ENCODE measurements at regions not wholly inside any gene's neighbourhood (a gene's known extent, or its start where the extent isn't known, plus 50 kb on each side); places are given as distances from the start of the nearest gene placed in this dataset.

DNA sequence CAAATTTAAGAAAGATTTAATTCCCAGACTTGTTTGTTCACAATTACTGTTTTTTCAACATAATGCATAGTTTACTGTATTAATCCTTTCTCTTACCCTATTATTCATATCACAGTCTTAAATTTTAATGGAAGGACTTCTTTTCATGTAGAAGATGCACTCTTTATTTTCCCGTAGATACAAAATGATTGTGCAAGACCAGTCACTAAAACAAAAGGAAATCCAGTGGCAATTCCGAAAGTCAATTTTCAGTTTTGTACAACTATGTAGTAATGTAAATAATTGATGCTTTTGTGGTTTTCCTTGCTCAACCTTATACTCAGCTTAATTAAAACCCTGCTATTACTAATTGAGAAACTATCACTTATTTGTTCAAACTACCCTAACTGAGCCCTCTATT lies 361.5 kb upstream of the PTCHD4 start:
- TF ChIP-seq, protein P1, sequence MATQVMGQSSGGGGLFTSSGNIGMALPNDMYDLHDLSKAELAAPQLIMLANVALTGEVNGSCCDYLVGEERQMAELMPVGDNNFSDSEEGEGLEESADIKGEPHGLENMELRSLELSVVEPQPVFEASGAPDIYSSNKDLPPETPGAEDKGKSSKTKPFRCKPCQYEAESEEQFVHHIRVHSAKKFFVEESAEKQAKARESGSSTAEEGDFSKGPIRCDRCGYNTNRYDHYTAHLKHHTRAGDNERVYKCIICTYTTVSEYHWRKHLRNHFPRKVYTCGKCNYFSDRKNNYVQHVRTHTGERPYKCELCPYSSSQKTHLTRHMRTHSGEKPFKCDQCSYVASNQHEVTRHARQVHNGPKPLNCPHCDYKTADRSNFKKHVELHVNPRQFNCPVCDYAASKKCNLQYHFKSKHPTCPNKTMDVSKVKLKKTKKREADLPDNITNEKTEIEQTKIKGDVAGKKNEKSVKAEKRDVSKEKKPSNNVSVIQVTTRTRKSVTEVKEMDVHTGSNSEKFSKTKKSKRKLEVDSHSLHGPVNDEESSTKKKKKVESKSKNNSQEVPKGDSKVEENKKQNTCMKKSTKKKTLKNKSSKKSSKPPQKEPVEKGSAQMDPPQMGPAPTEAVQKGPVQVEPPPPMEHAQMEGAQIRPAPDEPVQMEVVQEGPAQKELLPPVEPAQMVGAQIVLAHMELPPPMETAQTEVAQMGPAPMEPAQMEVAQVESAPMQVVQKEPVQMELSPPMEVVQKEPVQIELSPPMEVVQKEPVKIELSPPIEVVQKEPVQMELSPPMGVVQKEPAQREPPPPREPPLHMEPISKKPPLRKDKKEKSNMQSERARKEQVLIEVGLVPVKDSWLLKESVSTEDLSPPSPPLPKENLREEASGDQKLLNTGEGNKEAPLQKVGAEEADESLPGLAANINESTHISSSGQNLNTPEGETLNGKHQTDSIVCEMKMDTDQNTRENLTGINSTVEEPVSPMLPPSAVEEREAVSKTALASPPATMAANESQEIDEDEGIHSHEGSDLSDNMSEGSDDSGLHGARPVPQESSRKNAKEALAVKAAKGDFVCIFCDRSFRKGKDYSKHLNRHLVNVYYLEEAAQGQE (IDR thresholded peaks at IDR 0.05): no peak
- TF ChIP-seq, protein P2, sequence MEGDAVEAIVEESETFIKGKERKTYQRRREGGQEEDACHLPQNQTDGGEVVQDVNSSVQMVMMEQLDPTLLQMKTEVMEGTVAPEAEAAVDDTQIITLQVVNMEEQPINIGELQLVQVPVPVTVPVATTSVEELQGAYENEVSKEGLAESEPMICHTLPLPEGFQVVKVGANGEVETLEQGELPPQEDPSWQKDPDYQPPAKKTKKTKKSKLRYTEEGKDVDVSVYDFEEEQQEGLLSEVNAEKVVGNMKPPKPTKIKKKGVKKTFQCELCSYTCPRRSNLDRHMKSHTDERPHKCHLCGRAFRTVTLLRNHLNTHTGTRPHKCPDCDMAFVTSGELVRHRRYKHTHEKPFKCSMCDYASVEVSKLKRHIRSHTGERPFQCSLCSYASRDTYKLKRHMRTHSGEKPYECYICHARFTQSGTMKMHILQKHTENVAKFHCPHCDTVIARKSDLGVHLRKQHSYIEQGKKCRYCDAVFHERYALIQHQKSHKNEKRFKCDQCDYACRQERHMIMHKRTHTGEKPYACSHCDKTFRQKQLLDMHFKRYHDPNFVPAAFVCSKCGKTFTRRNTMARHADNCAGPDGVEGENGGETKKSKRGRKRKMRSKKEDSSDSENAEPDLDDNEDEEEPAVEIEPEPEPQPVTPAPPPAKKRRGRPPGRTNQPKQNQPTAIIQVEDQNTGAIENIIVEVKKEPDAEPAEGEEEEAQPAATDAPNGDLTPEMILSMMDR (IDR thresholded peaks at IDR 0.05; ENCODE audit: low read depth, low read length, missing input control): no peak
- TF ChIP-seq RAD21 (IDR thresholded peaks at IDR 0.05) (no peak), SP1 (IDR thresholded peaks at IDR 0.05) (no peak), JUND (IDR thresholded peaks at IDR 0.05) (no peak), HNF4G (IDR thresholded peaks at IDR 0.05) (no peak)
- TF ChIP-seq, protein P3, sequence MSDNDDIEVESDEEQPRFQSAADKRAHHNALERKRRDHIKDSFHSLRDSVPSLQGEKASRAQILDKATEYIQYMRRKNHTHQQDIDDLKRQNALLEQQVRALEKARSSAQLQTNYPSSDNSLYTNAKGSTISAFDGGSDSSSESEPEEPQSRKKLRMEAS (IDR thresholded peaks at IDR 0.05): no peak
- TF ChIP-seq, protein P4, sequence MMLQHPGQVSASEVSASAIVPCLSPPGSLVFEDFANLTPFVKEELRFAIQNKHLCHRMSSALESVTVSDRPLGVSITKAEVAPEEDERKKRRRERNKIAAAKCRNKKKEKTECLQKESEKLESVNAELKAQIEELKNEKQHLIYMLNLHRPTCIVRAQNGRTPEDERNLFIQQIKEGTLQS (IDR thresholded peaks at IDR 0.05): no peak

All from liver (tissue), 3 donors.